Keratinocyte (primary cell): ENCODE measurements at regions not wholly inside any gene's neighbourhood (a gene's known extent, or its start where the extent isn't known, plus 50 kb on each side); places are given as distances from the start of the nearest gene placed in this dataset.

ENCODE experiments used
- CTCF ChIP-seq, 3 experiments: IDR thresholded peaks in 1 of 3; conservative IDR thresholded peaks in 1 of 3; optimal IDR thresholded peaks in 1 of 3; 2 replicates in 2 of 3; 3 replicates in 1 of 3; pipeline versions ENCODE3 to v1.5.1; 2011; ENCODE audit warnings: low read length in 3 of 3, mild to moderate bottlenecking in 3 of 3, moderate library complexity in 2 of 3, control low read depth in 1 of 3, inconsistent platforms in 1 of 3; ENCODE audit not compliant: insufficient read depth in 2 of 3; ENCODE audit errors: extremely low read depth in 1 of 3
- EZH2 ChIP-seq: IDR thresholded peaks from one replicate; pipeline ENCODE4 v1.6.1; 2012; ENCODE audit warnings: inconsistent platforms, mild to moderate bottlenecking, low read length, moderate library complexity

- TF ChIP-seq CTCF (optimal IDR thresholded peaks at IDR 0.05 in 1 of 3, IDR thresholded peaks at IDR 0.05 in 1 of 3, conservative IDR thresholded peaks at IDR 0.05 in 1 of 3; ENCODE audit: extremely low read depth in 1 of 3, insufficient read depth in 2 of 3, low read length in 3 of 3) (no peak), EZH2 (no peak)
Observed at GRCh38 chr1:55381983-55382382, 166.8 kb upstream of the USP24 start.
